Mesodermal cell (in vitro differentiated cells): ENCODE measurements at regions not wholly inside any gene's neighbourhood (a gene's known extent, or its start where the extent isn't known, plus 50 kb on each side); places are given as distances from the start of the nearest gene placed in this dataset.

Source experiments
- H3K27ac ChIP-seq: 2 replicates; pipeline ENCODE4 v1.7.0; 2013; ENCODE audit warnings: mild to moderate bottlenecking, low read depth, low read length, moderate library complexity; ENCODE audit not compliant: severe bottlenecking
- H3K36me3 ChIP-seq: 2 replicates; pipeline ENCODE4 v1.7.1; 2013; ENCODE audit warnings: mild to moderate bottlenecking, low read length, moderate library complexity; ENCODE audit not compliant: control insufficient read depth, insufficient read depth
- H3K4me1 ChIP-seq: one replicate; pipeline ENCODE4 v1.7.1; 2013; ENCODE audit warnings: mild to moderate bottlenecking, low read length; ENCODE audit not compliant: insufficient read depth, control insufficient read depth, poor library complexity, severe bottlenecking
- H3K4me3 ChIP-seq: 2 replicates; pipeline ENCODE4 v1.7.0; 2013; ENCODE audit warnings: low read length, control low read depth, mild to moderate bottlenecking; ENCODE audit not compliant: insufficient read depth, poor library complexity, severe bottlenecking; ENCODE audit errors: extremely low read depth
- H3K9me3 ChIP-seq: 2 replicates; pipeline ENCODE4 v1.7.1; 2013; ENCODE audit warnings: mild to moderate bottlenecking, low read length, moderate library complexity; ENCODE audit not compliant: control insufficient read depth
- WGBS, 2 experiments: methylation state at CpG; one replicate each; pipeline ENCODE4 v1.1.5; 2013; ENCODE audit warnings: missing lambda C conversion rate in 2 of 2; ENCODE audit not compliant: insufficient coverage in 2 of 2; 5-methylcytosine and 5-hydroxymethylcytosine counted together

- H3K9me3 ChIP-seq: no peaks in the 10 kb centered on the region
- H3K36me3 ChIP-seq: no peaks in the 10 kb centered on the region
- H3K4me3 ChIP-seq: no peak overlapping the region
- H3K4me1 ChIP-seq: no peaks in the 10 kb centered on the region
- no peak overlapping the region for H3K27ac ChIP-seq
- no CpG with 5 or more reads among the region's 1 CpG for WGBS, 2 experiments
These were observed 404.4 kb downstream of the GJA1 start for GRCh38 chr6:121839896-121840295.

- Histone ChIP-seq H3K36me3 (no peaks in the 10 kb centered on the region), H3K27ac (no peak overlapping the region), H3K4me1 (peaks cover 15% of the 10 kb centered on the region), H3K9me3 (no peaks in the 10 kb centered on the region), H3K4me3 (no peak overlapping the region)
- WGBS, 2 experiments: no CpG with 5 or more reads among the region's 3 CpGs
These were observed 409.5 kb downstream of the GJA1 start for GRCh38 chr6:121844898-121845297.

GRCh38 chr6:121847806-121848522, 412.5 kb downstream of the GJA1 start:
- no peak overlapping the region for H3K27ac ChIP-seq
- H3K4me3 ChIP-seq: no peak overlapping the region

GRCh38 chr6:121848523-121849255, 413.2 kb downstream of the GJA1 start:
- Histone ChIP-seq H3K36me3 (no peaks in the 10 kb centered on the region), H3K27ac (no peak overlapping the region), H3K4me1 (peaks cover 15% of the 10 kb centered on the region), H3K4me3 (no peak overlapping the region), H3K9me3 (no peaks in the 10 kb centered on the region)
- 100% methylated on average over 1 of the region's 6 CpGs for WGBS, 2 experiments

More at GRCh38 chr6:121847806-121848522, 412.5 kb downstream of the GJA1 start:
- 59 to 75% methylated on average over 2 to 3 of the region's 4 CpGs for WGBS, 2 experiments
- H3K9me3 ChIP-seq: no peaks in the 10 kb centered on the region
- no peaks in the 10 kb centered on the region for H3K36me3 ChIP-seq
- H3K4me1 ChIP-seq: peaks cover 15% of the 10 kb centered on the region

GRCh38 chr6:121849477-121849876, 414.0 kb downstream of the GJA1 start:
- no peaks in the 10 kb centered on the region for H3K9me3 ChIP-seq
- no peak overlapping the region for H3K4me3 ChIP-seq
- no peak overlapping the region for H3K27ac ChIP-seq
- 20 to 35% methylated on average over 1 to 2 of the region's 5 CpGs for WGBS, 2 experiments
- peaks cover 15% of the 10 kb centered on the region for H3K4me1 ChIP-seq
- H3K36me3 ChIP-seq: no peaks in the 10 kb centered on the region

- Histone ChIP-seq H3K9me3 (no peaks in the 10 kb centered on the region), H3K27ac (peak overlapping the region; percentile 16), H3K4me3 (no peak overlapping the region), H3K36me3 (no peaks in the 10 kb centered on the region), H3K4me1 (peaks cover 15% of the 10 kb centered on the region)
- 13 to 18% methylated on average over 1 of the region's 2 CpGs for WGBS, 2 experiments
These were observed 415.6 kb downstream of the GJA1 start for GRCh38 chr6:121851056-121851455.

- no peaks in the 10 kb centered on the region for H3K36me3 ChIP-seq
- 88 to 92% methylated on average over 3 of the region's 4 CpGs for WGBS, 2 experiments
- H3K4me1 ChIP-seq: peaks cover 7% of the 10 kb centered on the region
- H3K27ac ChIP-seq: no peak overlapping the region
- no peaks in the 10 kb centered on the region for H3K9me3 ChIP-seq
- no peak overlapping the region for H3K4me3 ChIP-seq
These were observed 418.2 kb downstream of the GJA1 start for GRCh38 chr6:121853686-121854085.

- Histone ChIP-seq H3K27ac (no peak overlapping the region), H3K4me3 (no peak overlapping the region), H3K9me3 (no peaks in the 10 kb centered on the region), H3K4me1 (peaks cover 2% of the 10 kb centered on the region), H3K36me3 (no peaks in the 10 kb centered on the region)
- 86 to 100% methylated on average over 1 to 3 of the region's 4 CpGs for WGBS, 2 experiments
These were observed 420.1 kb downstream of the GJA1 start for GRCh38 chr6:121855521-121855920.

GRCh38 chr6:121856296-121856695, 420.9 kb downstream of the GJA1 start:
- H3K36me3 ChIP-seq: no peaks in the 10 kb centered on the region
- no peak overlapping the region for H3K27ac ChIP-seq
- peaks cover 2% of the 10 kb centered on the region for H3K4me1 ChIP-seq
- H3K4me3 ChIP-seq: no peak overlapping the region
- WGBS, 2 experiments: 93 to 100% methylated on average over 1 to 2 of the region's 2 CpGs
- H3K9me3 ChIP-seq: no peaks in the 10 kb centered on the region

- no peak overlapping the region for H3K4me3 ChIP-seq
- no peaks in the 10 kb centered on the region for H3K36me3 ChIP-seq
- WGBS, 2 experiments: 84 to 100% methylated on average over 1 to 2 of the region's 2 CpGs
- no peak overlapping the region for H3K27ac ChIP-seq
- H3K9me3 ChIP-seq: no peaks in the 10 kb centered on the region
- peaks cover 2% of the 10 kb centered on the region for H3K4me1 ChIP-seq
These were observed 422.1 kb downstream of the GJA1 start for GRCh38 chr6:121857551-121857950.

GRCh38 chr6:121858310-121858709, 422.9 kb downstream of the GJA1 start:
- Histone ChIP-seq H3K36me3 (no peaks in the 10 kb centered on the region), H3K4me1 (peaks cover 2% of the 10 kb centered on the region), H3K9me3 (no peaks in the 10 kb centered on the region), H3K4me3 (no peak overlapping the region), H3K27ac (no peak overlapping the region)
- WGBS, 2 experiments: no CpG with 5 or more reads among the region's 4 CpGs
